PFSK-1 (cell line): ENCODE measurements at regions not wholly inside any gene's neighbourhood (a gene's known extent, or its start where the extent isn't known, plus 50 kb on each side); places are given as distances from the start of the nearest gene placed in this dataset.

Source experiments
- SIN3A ChIP-seq: IDR thresholded peaks from 2 replicates; pipeline ENCODE4 v1.6.1; 2012; ENCODE audit warnings: mild to moderate bottlenecking, low read length, moderate library complexity, borderline replicate concordance; ENCODE audit not compliant: insufficient read depth
- TAF1 ChIP-seq: IDR thresholded peaks from 2 replicates; pipeline ENCODE4 v1.6.1; 2012; ENCODE audit warnings: low read length, control low read depth, borderline replicate concordance; ENCODE audit not compliant: insufficient read depth

- no peak for TF ChIP-seq SIN3A
- TF ChIP-seq TAF1, result no peak
Observed at GRCh38 chr3:14298442-14298841, 104.0 kb upstream of the SLC6A6 start.
